ENCODE measurements at regions not wholly inside any gene's neighbourhood (a gene's known extent, or its start where the extent isn't known, plus 50 kb on each side); places are given as distances from the start of the nearest gene placed in this dataset.

- TF ChIP-seq, protein P1, sequence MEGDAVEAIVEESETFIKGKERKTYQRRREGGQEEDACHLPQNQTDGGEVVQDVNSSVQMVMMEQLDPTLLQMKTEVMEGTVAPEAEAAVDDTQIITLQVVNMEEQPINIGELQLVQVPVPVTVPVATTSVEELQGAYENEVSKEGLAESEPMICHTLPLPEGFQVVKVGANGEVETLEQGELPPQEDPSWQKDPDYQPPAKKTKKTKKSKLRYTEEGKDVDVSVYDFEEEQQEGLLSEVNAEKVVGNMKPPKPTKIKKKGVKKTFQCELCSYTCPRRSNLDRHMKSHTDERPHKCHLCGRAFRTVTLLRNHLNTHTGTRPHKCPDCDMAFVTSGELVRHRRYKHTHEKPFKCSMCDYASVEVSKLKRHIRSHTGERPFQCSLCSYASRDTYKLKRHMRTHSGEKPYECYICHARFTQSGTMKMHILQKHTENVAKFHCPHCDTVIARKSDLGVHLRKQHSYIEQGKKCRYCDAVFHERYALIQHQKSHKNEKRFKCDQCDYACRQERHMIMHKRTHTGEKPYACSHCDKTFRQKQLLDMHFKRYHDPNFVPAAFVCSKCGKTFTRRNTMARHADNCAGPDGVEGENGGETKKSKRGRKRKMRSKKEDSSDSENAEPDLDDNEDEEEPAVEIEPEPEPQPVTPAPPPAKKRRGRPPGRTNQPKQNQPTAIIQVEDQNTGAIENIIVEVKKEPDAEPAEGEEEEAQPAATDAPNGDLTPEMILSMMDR (IDR thresholded peaks at IDR 0.05 in 4 of 5, conservative IDR thresholded peaks at IDR 0.05 in 1 of 5), result no peak
- no peak for TF ChIP-seq POLR2A (IDR thresholded peaks at IDR 0.05)
Measured at GRCh38 chr1:228918335-228918734, 183.1 kb downstream of the RHOU start.

Data from gastrocnemius medialis (tissue), 4 donors.